ENCODE measurements at regions not wholly inside any gene's neighbourhood (a gene's known extent, or its start where the extent isn't known, plus 50 kb on each side); places are given as distances from the start of the nearest gene placed in this dataset.

DNA sequence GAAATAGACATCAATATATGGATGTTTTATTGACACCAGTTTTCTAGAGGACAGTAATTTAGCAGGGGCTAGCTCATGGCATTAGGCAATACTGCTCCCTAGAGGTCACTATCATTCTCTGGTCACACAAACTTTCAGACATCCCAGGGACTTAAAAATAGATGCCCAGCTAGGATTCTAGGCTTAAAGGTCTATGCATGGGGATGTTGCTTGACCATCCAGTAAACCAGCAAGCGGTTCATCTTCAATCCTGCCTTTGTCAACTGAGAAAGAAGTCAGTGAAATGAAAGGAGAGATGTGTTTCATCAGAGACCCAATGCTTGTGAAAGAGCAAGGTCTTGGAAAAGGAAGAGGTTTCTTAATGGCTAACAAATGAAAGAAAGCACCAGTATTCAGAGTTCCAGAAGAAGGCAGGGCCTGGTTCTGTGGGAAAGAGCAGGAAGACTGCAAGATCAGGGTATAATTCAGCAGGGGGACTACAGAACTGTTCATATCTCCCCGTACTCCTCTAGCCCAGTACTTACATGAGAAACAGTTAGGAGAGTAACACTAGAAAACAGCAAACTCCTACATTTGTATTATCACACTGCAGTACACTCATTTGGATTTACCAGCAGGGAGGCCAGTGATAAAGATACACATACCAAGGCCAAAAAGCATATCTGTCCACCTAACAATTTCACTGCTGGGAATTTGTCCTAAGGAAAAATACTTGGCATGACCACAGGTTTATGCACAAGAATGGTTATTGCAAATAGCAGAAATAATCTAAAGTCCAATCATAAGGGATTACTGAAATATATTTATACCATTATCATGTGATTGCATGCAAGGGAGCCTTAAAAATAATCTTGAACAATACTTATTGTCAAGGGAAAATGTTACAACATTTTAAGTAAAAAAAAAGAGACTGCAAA, 151.4 kb upstream of the LAMA2 start:
- no peak for DNase-seq (ENCODE audit: extremely low read depth in 1 of 4, low spot score in 3 of 4)
- Histone ChIP-seq H3K9me1 (ENCODE audit: control insufficient read depth, insufficient read depth, low read length) (no peaks in the 10 kb centered on the region), H3K4me2 (ENCODE audit: insufficient read depth, low read length) (no peak overlapping the region), H3K27ac (ENCODE audit: extremely low read depth, low read depth, low read length) (no peak overlapping the region), H3K9me3 (replicated peaks; ENCODE audit: control insufficient read depth, insufficient read depth, low read depth, low read length) (no peaks in the 10 kb centered on the region), H3K79me2 (ENCODE audit: control insufficient read depth, insufficient read depth, low read length) (no peaks in the 10 kb centered on the region), H3K27me3 (ENCODE audit: control insufficient read depth in 2 of 2, insufficient read depth in 2 of 2, low read length in 2 of 2) (no peaks in the 10 kb centered on the region), H3K9ac (ENCODE audit: insufficient read depth in 1 of 2, low read depth in 2 of 2, low read length in 2 of 2) (no peak overlapping the region), H4K20me1 (replicated peaks; ENCODE audit: control insufficient read depth, insufficient read depth, low read length) (no peaks in the 10 kb centered on the region), H3K36me3 (ENCODE audit: control insufficient read depth, insufficient read depth, low read length) (no peaks in the 10 kb centered on the region), H3K4me3 (no peak overlapping the region), H2AFZ (ENCODE audit: low read depth, low read length) (no peak overlapping the region), H3K4me1 (replicated peaks in 1 of 2; ENCODE audit: control insufficient read depth in 2 of 2, insufficient read depth in 2 of 2, low read length in 2 of 2) (no peaks in the 10 kb centered on the region)
- intact Hi-C loops (cut with micrococcal nuclease) (no loop called here), in situ Hi-C loops (cut with MboI) (no loop called here)
- WGBS (ENCODE audit: insufficient coverage, low coverage, missing lambda C conversion rate) = 0% methylated on average over 2 of the region's 2 CpGs
- POLR2A ChIA-PET = no interaction called here
- FAIRE-seq = no peak
- CTCF ChIA-PET (ENCODE audit: low intra/inter-chr PET ratio) = no interaction called here
- BruUV-seq (replicated peaks) = no TSS peak
- no peak for ATAC-seq
- TF ChIP-seq CBX8 (IDR thresholded peaks at IDR 0.05; ENCODE audit: borderline replicate concordance, extremely low read depth, low read depth, low read length, poor library complexity, severe bottlenecking) = no peak
- TF ChIP-seq SRSF3 (IDR thresholded peaks at IDR 0.05; ENCODE audit: insufficient read depth, low read length) = no peak
- TF ChIP-seq HMG20B (CRISPR knock-in tag; IDR thresholded peaks at IDR 0.05) = no peak
- TF ChIP-seq, protein P1, sequence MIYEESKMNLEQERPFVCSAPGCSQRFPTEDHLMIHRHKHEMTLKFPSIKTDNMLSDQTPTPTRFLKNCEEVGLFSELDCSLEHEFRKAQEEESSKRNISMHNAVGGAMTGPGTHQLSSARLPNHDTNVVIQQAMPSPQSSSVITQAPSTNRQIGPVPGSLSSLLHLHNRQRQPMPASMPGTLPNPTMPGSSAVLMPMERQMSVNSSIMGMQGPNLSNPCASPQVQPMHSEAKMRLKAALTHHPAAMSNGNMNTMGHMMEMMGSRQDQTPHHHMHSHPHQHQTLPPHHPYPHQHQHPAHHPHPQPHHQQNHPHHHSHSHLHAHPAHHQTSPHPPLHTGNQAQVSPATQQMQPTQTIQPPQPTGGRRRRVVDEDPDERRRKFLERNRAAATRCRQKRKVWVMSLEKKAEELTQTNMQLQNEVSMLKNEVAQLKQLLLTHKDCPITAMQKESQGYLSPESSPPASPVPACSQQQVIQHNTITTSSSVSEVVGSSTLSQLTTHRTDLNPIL (CRISPR knock-in tag; IDR thresholded peaks at IDR 0.05) = no peak
- TF ChIP-seq SRSF9 (IDR thresholded peaks at IDR 0.05; ENCODE audit: borderline replicate concordance, low read depth, low read length) = no peak
- TF ChIP-seq, protein P2, sequence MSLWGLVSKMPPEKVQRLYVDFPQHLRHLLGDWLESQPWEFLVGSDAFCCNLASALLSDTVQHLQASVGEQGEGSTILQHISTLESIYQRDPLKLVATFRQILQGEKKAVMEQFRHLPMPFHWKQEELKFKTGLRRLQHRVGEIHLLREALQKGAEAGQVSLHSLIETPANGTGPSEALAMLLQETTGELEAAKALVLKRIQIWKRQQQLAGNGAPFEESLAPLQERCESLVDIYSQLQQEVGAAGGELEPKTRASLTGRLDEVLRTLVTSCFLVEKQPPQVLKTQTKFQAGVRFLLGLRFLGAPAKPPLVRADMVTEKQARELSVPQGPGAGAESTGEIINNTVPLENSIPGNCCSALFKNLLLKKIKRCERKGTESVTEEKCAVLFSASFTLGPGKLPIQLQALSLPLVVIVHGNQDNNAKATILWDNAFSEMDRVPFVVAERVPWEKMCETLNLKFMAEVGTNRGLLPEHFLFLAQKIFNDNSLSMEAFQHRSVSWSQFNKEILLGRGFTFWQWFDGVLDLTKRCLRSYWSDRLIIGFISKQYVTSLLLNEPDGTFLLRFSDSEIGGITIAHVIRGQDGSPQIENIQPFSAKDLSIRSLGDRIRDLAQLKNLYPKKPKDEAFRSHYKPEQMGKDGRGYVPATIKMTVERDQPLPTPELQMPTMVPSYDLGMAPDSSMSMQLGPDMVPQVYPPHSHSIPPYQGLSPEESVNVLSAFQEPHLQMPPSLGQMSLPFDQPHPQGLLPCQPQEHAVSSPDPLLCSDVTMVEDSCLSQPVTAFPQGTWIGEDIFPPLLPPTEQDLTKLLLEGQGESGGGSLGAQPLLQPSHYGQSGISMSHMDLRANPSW (CRISPR knock-in tag; IDR thresholded peaks at IDR 0.05) = no peak
- no peak for TF ChIP-seq NFXL1 (CRISPR knock-in tag; IDR thresholded peaks at IDR 0.05)
